Dendritic cell treated with granulocyte-macrophage colony-stimulating factor and Interleukin-4, amounts not matched to agents 40 ng/mL and 50 ng/mL, for 4 days (primary cell): ENCODE measurements at regions not wholly inside any gene's neighbourhood (a gene's known extent, or its start where the extent isn't known, plus 50 kb on each side); places are given as distances from the start of the nearest gene placed in this dataset.

Experiments used
- H3K27ac Mint-ChIP-seq: one replicate; pipeline ENCODE4 v1.8.0; 2022; ENCODE audit warnings: mild to moderate bottlenecking, mixed read lengths
- H3K27me3 Mint-ChIP-seq: one replicate; pipeline ENCODE4 v1.8.0; 2022; ENCODE audit warnings: mild to moderate bottlenecking, mixed read lengths
- H3K36me3 Mint-ChIP-seq: one replicate; pipeline ENCODE4 v1.8.0; 2022; ENCODE audit warnings: low read depth, mixed read lengths
- H3K4me1 Mint-ChIP-seq: one replicate; pipeline ENCODE4 v1.8.0; 2022; ENCODE audit warnings: low read depth, mixed read lengths
- H3K4me3 Mint-ChIP-seq: one replicate; pipeline ENCODE4 v1.8.0; 2022; ENCODE audit warnings: mild to moderate bottlenecking, moderate library complexity, mixed read lengths
- H3K9me3 Mint-ChIP-seq: one replicate; pipeline ENCODE4 v1.8.0; 2022; ENCODE audit warnings: mixed read lengths
- intact Hi-C: fragments of 100-400 bp; cut with micrococcal nuclease; formaldehyde crosslinking; loops from one replicate; pipeline ENCODE4 v1.15.0; 2022

- Mint-ChIP-seq H3K36me3 (no peaks in the 10 kb centered on the region), H3K27me3 (peaks cover 1% of the 10 kb centered on the region), H3K4me3 (no peak overlapping the region), H3K9me3 (no peaks in the 10 kb centered on the region), H3K27ac (no peak overlapping the region), H3K4me1 (no peaks in the 10 kb centered on the region)
- intact Hi-C loops = no loop called here
Observed at GRCh38 chr17:77502626-77503292, 362.0 kb downstream of the SEC14L1 start.

GRCh38 chr17:77503293-77503655 lies 362.5 kb downstream of the SEC14L1 start:
- H3K27ac Mint-ChIP-seq = no peak overlapping the region
- intact Hi-C loops = no loop called here
- H3K4me1 Mint-ChIP-seq = no peaks in the 10 kb centered on the region
- no peak overlapping the region for H3K4me3 Mint-ChIP-seq
- H3K36me3 Mint-ChIP-seq = no peaks in the 10 kb centered on the region
- no peaks in the 10 kb centered on the region for H3K9me3 Mint-ChIP-seq
- peaks cover 1% of the 10 kb centered on the region for H3K27me3 Mint-ChIP-seq

DNA sequence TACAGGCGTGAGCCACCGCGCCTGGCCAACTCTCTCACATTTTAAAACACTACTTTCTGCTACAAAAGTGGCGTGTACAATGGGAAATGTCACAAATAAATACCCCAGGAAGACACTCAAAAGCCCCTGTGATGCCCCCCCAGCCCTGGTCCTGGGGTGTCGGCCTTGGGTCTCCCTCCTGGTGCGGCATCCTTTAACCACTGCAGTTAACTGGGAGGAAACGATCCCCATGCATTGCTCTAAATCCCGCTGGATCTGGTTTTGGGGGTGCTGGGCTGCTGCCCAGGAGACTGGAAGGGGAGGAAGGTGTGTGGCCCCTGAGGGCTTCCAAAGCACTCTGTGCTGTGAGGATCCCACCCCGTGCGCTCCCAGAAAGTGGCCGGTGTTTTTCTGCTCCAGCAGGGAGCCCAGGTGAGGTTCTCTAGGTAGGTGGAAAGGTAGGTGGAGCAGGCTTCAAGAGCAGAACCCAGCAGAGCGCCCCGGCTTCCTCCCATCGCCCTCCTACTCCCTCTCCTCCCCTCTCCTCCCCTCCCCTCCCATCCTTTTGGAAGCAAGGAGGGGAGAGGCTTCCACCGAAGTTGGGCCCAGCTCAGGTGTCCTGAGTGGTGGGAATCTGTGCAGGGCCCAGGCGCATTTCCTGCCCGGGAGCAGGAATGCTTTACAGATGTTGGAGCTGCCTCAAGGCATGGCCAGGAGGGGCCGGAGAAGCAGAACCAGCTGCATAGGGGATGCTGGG lies 363.3 kb downstream of the SEC14L1 start:
- H3K4me3 Mint-ChIP-seq = no peak overlapping the region
- H3K27me3 Mint-ChIP-seq = peaks cover 1% of the 10 kb centered on the region
- H3K36me3 Mint-ChIP-seq = no peaks in the 10 kb centered on the region
- H3K9me3 Mint-ChIP-seq = no peaks in the 10 kb centered on the region
- no peak overlapping the region for H3K27ac Mint-ChIP-seq
- intact Hi-C loops = no loop called here
- H3K4me1 Mint-ChIP-seq = no peaks in the 10 kb centered on the region

DNA sequence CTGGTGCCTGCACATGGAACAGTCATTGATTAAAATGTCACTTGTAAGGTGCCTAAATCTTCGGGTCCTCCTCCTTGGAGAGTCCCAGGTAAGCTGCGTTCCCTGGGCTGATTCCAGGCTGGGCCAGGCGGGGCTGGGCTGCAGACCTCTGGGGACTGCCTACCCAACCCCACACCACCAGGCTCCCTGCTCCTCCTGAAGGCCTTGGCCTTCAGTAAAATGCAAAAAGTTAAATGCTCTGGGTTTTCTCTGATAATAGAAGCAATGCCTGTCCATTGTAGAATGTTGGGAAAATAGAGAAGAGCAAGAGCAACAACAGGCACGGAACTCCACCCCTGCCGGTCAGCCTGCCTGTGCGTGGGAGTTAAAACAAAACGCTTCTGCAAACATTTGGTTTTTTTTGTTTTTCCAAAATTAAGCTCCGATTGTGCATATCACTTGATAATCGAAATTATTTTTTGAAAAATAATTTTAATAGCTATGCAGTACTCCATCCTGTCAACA lies 363.9 kb downstream of the SEC14L1 start:
- Mint-ChIP-seq H3K9me3 (no peaks in the 10 kb centered on the region), H3K27me3 (peaks cover 1% of the 10 kb centered on the region)
- intact Hi-C loops = no loop called here

GRCh38 chr17:77505181-77505639 lies 364.4 kb downstream of the SEC14L1 start:
- Mint-ChIP-seq H3K27ac (no peak overlapping the region), H3K4me3 (no peak overlapping the region), H3K36me3 (no peaks in the 10 kb centered on the region), H3K4me1 (no peaks in the 10 kb centered on the region), H3K27me3 (peaks cover 1% of the 10 kb centered on the region), H3K9me3 (no peaks in the 10 kb centered on the region)
- intact Hi-C loops = no loop called here

More for the DNA sequence above, 363.9 kb downstream of the SEC14L1 start:
- no peak overlapping the region for H3K27ac Mint-ChIP-seq
- no peaks in the 10 kb centered on the region for H3K4me1 Mint-ChIP-seq
- H3K4me3 Mint-ChIP-seq = no peak overlapping the region
- no peaks in the 10 kb centered on the region for H3K36me3 Mint-ChIP-seq

GRCh38 chr17:77506371-77506991 lies 365.7 kb downstream of the SEC14L1 start:
- H3K9me3 Mint-ChIP-seq = peaks cover under 1% of the 10 kb centered on the region
- intact Hi-C loops = no loop called here
- peaks cover 1% of the 10 kb centered on the region for H3K27me3 Mint-ChIP-seq
- H3K4me1 Mint-ChIP-seq = no peaks in the 10 kb centered on the region
- no peaks in the 10 kb centered on the region for H3K36me3 Mint-ChIP-seq
- H3K27ac Mint-ChIP-seq = no peak overlapping the region
- no peak overlapping the region for H3K4me3 Mint-ChIP-seq

DNA sequence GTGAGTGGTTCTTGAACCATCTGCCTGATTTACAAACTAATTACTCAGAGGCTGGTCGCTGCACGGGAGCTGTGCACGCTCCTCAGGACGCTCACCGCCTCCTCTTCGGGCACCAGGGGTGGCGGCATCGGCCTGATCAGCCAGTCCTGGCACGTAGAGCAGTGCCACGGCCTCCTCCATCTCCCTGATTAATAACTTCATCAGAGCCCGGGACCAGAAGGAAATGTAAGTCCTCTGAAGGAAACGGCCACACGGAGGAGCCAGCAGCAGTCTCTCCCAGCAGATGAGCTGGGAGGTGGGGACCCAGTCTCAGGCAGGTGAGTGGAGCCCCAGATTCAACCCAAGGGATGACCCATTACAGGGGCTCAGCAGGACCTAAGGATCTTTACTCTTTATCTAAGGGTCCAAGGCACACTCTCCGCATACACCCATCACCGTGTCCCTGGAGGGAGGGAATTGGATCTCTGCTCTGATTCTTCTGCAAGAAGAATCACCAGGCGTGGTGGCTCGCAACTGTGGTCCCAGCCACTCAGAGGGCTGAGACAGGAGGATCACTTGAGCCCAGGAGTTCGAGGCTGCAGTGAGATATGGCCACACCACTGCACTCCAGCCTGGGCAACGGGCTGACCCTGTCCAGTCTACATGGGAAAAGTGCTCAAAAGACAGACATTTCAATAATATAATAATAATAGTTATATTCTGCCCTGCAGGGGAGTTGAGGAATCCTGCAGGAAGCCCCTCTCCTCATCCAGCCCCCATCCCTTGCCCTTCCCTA lies 366.5 kb downstream of the SEC14L1 start:
- Mint-ChIP-seq H3K4me3 (no peak overlapping the region), H3K36me3 (no peaks in the 10 kb centered on the region), H3K9me3 (peaks cover 8% of the 10 kb centered on the region), H3K27ac (no peak overlapping the region), H3K27me3 (peaks cover 3% of the 10 kb centered on the region), H3K4me1 (no peaks in the 10 kb centered on the region)
- intact Hi-C loops = no loop called here

DNA sequence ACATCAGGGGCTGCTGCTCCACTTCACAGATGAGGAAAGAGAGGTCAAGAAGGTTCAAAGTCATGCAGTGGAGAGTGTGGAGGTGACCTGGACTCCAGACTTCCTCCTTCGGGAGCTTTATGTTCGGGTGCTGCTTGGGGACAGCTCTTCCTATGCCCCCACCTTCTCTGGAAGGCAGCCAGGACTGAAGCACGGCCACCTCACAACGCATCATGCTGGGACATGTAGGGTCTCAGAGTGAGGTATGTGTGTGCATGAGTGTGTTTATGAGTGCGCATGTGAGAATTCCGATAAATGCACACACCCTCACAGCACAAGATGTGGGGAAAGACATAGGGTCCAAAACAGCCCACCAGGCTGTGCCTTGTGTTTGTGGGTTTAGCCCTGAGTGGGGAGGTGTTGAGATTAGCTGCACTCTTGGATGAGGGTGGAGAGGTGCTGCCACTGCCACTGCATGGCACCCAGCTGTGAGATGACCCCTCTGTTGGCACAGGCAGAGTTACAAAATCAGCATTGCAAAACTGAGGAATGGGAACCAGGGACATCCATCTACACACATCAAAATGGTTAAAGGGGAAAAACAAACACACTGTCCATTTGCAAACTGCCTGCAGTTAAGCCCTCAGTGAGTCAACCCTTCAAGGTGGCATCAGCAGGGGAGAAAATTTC lies 367.4 kb downstream of the SEC14L1 start:
- Mint-ChIP-seq H3K4me3 (no peak overlapping the region), H3K27ac (no peak overlapping the region), H3K36me3 (no peaks in the 10 kb centered on the region), H3K27me3 (peaks cover 6% of the 10 kb centered on the region), H3K9me3 (peaks cover 8% of the 10 kb centered on the region), H3K4me1 (no peaks in the 10 kb centered on the region)
- intact Hi-C loops = no loop called here

GRCh38 chr17:77509089-77509488 lies 368.3 kb downstream of the SEC14L1 start:
- Mint-ChIP-seq H3K27me3 (peaks cover 6% of the 10 kb centered on the region), H3K4me3 (no peak overlapping the region), H3K9me3 (peaks cover 8% of the 10 kb centered on the region), H3K27ac (no peak overlapping the region), H3K36me3 (no peaks in the 10 kb centered on the region), H3K4me1 (no peaks in the 10 kb centered on the region)
- intact Hi-C loops = no loop called here

DNA sequence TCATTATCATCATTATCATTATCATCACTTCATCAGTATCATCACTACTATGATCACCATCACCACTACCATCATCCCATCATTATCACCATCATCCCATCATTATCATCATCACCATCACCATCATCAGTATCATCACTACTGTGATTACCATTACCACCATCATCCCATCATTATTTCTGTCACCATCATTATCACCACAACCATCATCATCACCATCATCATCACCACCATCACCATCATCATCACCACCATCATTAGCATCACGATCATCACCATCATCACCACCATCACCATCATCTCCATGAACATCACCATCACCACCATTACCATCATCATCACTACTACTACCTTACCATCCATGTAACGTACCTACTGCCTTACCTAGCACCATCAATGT lies 368.8 kb downstream of the SEC14L1 start:
- H3K9me3 Mint-ChIP-seq = peaks cover 8% of the 10 kb centered on the region
- intact Hi-C loops = no loop called here
- no peaks in the 10 kb centered on the region for H3K36me3 Mint-ChIP-seq

GRCh38 chr17:77510133-77510796 lies 369.5 kb downstream of the SEC14L1 start:
- intact Hi-C loops = no loop called here
- Mint-ChIP-seq H3K27me3 (peaks cover 8% of the 10 kb centered on the region), H3K36me3 (no peaks in the 10 kb centered on the region), H3K27ac (no peak overlapping the region), H3K4me3 (no peak overlapping the region), H3K9me3 (peaks cover 8% of the 10 kb centered on the region), H3K4me1 (no peaks in the 10 kb centered on the region)

More for the DNA sequence above, 368.8 kb downstream of the SEC14L1 start:
- H3K27me3 Mint-ChIP-seq = peaks cover 7% of the 10 kb centered on the region
- no peak overlapping the region for H3K4me3 Mint-ChIP-seq
- H3K27ac Mint-ChIP-seq = no peak overlapping the region
- H3K4me1 Mint-ChIP-seq = no peaks in the 10 kb centered on the region

GRCh38 chr17:77511514-77512061 lies 370.8 kb downstream of the SEC14L1 start:
- Mint-ChIP-seq H3K4me3 (no peak overlapping the region), H3K36me3 (no peaks in the 10 kb centered on the region), H3K27me3 (peaks cover 8% of the 10 kb centered on the region), H3K27ac (no peak overlapping the region), H3K9me3 (peaks cover 8% of the 10 kb centered on the region), H3K4me1 (no peaks in the 10 kb centered on the region)
- intact Hi-C loops = no loop called here
